ENCODE measurements at regions not wholly inside any gene's neighbourhood (a gene's known extent, or its start where the extent isn't known, plus 50 kb on each side); places are given as distances from the start of the nearest gene placed in this dataset.

DNA sequence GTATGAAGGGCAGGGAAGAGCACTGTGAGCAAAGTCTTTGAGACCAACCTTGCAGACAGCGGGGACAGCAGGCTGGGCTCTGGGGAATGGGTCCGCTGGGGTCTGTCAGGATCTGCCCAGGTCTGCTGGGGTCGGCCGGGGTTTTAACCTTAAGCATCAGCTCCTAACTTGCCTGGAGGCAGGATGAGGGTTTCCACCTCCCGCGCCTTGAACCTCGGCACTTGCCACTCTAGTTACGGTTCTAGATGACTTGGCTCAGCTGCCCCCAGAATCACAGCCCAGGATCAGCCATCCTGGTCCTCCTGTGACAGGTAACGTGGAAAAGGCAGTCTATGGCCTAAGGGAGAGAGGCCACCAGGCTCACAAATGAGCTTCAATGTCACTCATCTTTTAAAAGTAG lies 50.4 kb upstream of the CACUL1 start:
- Histone ChIP-seq H3K9me3 (ENCODE audit: severe bottlenecking) (no peaks in the 10 kb centered on the region), H3K4me3 (ENCODE audit: low read depth, low read length) (no peak overlapping the region), H3K36me3 (no peaks in the 10 kb centered on the region), H3K27me3 (ENCODE audit: insufficient read depth, low read depth, severe bottlenecking) (no peaks in the 10 kb centered on the region), H3K27ac (no peak overlapping the region)
- no peak for DNase-seq
- no peak for TF ChIP-seq CTCF (IDR thresholded peaks at IDR 0.05; ENCODE audit: low read depth, low read length)

DNA sequence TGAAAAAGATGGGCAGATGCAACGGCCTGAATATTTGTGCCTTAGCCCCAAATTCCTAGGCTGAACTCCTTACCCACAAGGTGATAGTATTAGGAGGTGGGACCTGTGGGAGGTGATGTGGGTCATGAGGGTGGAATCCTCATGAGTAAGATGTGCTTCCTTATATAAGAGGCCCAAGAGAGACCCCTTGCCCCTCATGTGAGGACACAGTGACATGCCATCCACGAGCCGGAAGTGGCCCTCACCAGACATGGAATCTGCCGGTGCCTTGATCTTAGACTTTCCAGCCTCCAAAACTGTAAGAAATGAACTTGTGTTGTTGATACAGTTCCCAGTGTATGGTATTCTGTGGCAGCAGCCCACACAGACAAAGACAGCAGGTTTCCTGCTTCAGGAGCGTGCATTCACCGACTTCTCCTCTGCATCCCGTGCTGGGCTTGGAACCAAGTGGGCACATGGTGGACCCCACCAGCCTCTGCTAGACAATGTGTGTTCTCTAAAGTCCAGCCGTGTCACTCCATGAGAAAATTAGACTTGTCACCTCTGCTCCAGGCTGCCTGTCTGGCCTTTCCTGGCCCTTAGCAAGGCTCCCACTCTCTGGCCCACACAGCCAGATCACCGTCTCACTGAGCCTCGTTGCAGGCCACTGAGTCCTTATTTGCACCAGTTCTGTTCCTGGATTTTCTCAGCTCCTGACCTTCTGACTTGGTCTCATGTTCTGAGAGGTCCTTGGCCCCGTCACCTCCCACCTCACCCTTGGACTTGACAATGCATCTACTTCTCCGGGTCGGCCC lies 52.9 kb upstream of the CACUL1 start:
- no peaks in the 10 kb centered on the region for H3K36me3 ChIP-seq

DNA sequence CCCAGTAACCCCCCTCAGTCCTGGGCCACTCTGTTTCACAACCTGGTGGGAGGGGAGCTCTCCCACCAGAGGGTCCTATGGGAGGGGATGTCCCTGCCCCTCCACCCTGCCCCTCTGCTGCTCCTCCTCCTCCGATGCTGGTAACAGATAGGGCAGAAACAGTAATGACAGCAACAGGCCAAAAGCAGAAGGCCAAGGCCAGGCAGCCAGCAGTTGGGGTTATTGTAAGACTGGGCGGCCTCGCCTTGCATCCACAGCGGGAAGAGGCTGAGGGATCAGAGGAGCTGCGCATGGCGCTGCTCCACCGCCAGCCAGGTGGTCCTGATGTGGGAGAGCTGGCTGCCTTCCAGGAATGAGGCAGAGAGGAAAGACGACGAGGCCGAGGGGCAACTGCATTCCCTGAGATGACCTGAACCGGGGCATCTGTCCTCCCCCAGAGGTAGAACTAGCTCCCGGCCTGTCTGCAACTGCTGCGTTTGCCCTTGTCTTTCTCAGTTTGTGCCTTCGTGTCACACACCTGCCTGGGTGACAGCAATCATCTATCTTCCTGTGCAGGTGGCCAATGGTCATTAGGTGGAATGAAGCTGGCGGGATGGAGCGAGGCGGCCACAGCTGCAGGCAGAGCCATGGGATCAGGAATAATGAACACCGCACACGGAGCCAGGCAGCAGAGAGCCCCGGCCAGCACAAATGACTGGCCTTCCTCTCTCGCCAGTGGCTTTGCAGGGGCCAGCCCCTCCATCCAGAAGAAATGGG lies 54.0 kb upstream of the CACUL1 start:
- no peaks in the 10 kb centered on the region for H3K27me3 ChIP-seq (ENCODE audit: insufficient read depth, low read depth, severe bottlenecking)
- no peak for DNase-seq
- TF ChIP-seq CTCF (IDR thresholded peaks at IDR 0.05; ENCODE audit: low read depth, low read length) = no peak
- no peak overlapping the region for H3K4me3 ChIP-seq (ENCODE audit: low read depth, low read length)
- H3K9me3 ChIP-seq (ENCODE audit: severe bottlenecking) = no peaks in the 10 kb centered on the region
- H3K27ac ChIP-seq = no peak overlapping the region
- H3K36me3 ChIP-seq = no peaks in the 10 kb centered on the region

More for the DNA sequence above, 52.9 kb upstream of the CACUL1 start:
- DNase-seq = no peak
- no peak overlapping the region for H3K4me3 ChIP-seq (ENCODE audit: low read depth, low read length)
- H3K9me3 ChIP-seq (ENCODE audit: severe bottlenecking) = no peaks in the 10 kb centered on the region
- H3K27ac ChIP-seq = no peak overlapping the region
- H3K27me3 ChIP-seq (ENCODE audit: insufficient read depth, low read depth, severe bottlenecking) = no peaks in the 10 kb centered on the region
- no peak for TF ChIP-seq CTCF (IDR thresholded peaks at IDR 0.05; ENCODE audit: low read depth, low read length)

DNA sequence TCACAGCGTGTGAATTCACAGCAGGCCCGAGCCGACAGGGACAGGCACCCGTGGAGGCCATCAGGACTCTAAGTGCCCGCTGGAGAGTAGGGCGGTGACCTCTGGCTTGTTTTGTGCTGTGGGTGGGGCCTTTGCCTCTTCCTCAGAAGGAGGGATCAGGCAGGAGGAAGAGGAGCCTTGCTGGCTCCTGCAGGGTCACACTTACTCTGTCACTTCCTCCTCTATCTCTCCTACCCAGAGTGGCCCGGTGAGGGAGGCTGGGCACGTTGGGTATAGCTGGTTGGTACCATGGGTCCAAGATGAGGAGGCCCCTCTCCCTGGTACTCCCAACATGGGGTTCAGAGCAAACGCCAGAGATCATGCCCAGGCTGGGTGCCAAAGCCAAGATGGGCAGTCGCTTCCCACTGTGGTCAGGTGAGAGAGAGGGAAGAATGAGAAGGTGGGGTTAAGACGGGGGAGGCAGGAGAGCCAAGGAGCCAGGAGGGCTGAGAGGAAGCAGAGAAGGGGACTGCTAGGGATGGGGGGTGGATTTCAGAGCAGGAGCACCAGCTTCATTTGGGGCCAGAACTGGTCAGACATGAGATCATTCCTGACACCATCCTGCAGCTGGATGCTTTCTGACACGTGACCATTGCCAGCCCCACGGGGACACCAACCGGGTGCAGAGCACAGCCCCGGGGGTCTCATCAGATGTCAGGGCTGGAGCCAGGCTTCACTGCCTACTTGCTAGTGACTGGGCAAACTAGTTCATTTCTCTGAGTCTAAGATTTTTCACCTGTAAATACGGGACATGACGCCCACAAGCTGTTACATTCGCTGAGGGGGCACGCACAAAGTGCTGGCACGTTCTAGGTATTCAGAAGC lies 54.8 kb upstream of the CACUL1 start:
- Histone ChIP-seq H3K27me3 (ENCODE audit: insufficient read depth, low read depth, severe bottlenecking) (no peaks in the 10 kb centered on the region), H3K27ac (no peak overlapping the region), H3K36me3 (no peaks in the 10 kb centered on the region), H3K9me3 (ENCODE audit: severe bottlenecking) (no peaks in the 10 kb centered on the region), H3K4me3 (ENCODE audit: low read depth, low read length) (no peak overlapping the region)
- TF ChIP-seq CTCF (IDR thresholded peaks at IDR 0.05; ENCODE audit: low read depth, low read length) = no peak
- no peak for DNase-seq

DNA sequence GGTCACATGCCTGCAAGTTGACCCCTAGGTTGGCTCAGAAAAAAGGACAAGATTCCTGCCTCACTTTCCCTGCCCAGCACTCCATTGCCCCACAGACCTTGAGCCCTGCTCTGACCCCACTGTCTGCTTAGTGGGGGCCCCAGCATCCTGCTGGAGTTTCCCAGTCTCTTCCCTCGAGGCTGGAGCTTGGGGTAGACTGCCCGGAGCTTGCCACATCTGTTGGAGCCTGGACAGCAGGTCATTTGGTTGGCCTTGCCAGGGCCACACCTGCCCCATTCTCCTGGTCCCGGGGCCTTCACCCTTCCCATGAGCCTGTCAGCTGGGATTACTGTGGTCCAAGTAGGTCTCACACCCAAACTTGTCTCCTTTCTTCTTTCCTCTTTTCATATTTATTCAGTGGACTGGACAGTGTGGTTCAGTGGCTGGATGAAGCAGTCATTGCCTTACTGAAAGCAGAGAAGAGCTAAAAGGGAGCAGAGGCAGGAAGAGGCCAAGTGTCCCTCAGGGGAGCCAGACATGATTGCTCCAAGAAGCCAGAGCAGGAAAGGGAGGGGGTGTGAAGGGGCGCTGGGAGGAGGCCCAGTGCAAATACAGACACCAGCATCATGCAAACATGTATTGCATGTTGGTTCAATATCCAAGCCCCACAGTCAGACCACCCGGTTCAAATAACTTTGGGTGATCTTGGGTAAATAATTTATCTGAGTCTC lies 56.2 kb upstream of the CACUL1 start:
- DNase-seq = no peak
- Histone ChIP-seq H3K27me3 (ENCODE audit: insufficient read depth, low read depth, severe bottlenecking) (no peaks in the 10 kb centered on the region), H3K36me3 (no peaks in the 10 kb centered on the region), H3K27ac (no peak overlapping the region), H3K9me3 (ENCODE audit: severe bottlenecking) (no peaks in the 10 kb centered on the region), H3K4me3 (ENCODE audit: low read depth, low read length) (no peak overlapping the region)
- TF ChIP-seq CTCF (IDR thresholded peaks at IDR 0.05; ENCODE audit: low read depth, low read length) = no peak
